ENCODE measurements at regions not wholly inside any gene's neighbourhood (a gene's known extent, or its start where the extent isn't known, plus 50 kb on each side); places are given as distances from the start of the nearest gene placed in this dataset.

- ATAC-seq (no peak), DNase-seq (ENCODE audit: low spot score) (no peak)
- ChIA-PET POLR2A (no interaction called here), CTCF (no interaction called here)
- no peaks in the 10 kb centered on the region for H3K36me3 Mint-ChIP-seq
- H3K4me3 Mint-ChIP-seq = no peak overlapping the region
- H3K27me3 Mint-ChIP-seq (ENCODE audit: low read depth) = no peaks in the 10 kb centered on the region
- no peak overlapping the region for H3K27ac Mint-ChIP-seq
- TF ChIP-seq, protein P1, sequence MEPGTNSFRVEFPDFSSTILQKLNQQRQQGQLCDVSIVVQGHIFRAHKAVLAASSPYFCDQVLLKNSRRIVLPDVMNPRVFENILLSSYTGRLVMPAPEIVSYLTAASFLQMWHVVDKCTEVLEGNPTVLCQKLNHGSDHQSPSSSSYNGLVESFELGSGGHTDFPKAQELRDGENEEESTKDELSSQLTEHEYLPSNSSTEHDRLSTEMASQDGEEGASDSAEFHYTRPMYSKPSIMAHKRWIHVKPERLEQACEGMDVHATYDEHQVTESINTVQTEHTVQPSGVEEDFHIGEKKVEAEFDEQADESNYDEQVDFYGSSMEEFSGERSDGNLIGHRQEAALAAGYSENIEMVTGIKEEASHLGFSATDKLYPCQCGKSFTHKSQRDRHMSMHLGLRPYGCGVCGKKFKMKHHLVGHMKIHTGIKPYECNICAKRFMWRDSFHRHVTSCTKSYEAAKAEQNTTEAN (CRISPR knock-in tag; IDR thresholded peaks at IDR 0.05) = no peak
- TF ChIP-seq SMAD4 (CRISPR knock-in tag; IDR thresholded peaks at IDR 0.05) (no peak), NFYB (CRISPR knock-in tag; conservative IDR thresholded peaks at IDR 0.05; ENCODE audit: low read depth) (no peak), KAT7 (CRISPR knock-in tag; IDR thresholded peaks at IDR 0.05; ENCODE audit: borderline replicate concordance) (no peak), USF1 (CRISPR knock-in tag; IDR thresholded peaks at IDR 0.05) (no peak), GRHL2 (CRISPR knock-in tag; IDR thresholded peaks at IDR 0.05; ENCODE audit: insufficient replicate concordance, severe bottlenecking) (no peak), SMAD3 (CRISPR knock-in tag; IDR thresholded peaks at IDR 0.05; ENCODE audit: borderline replicate concordance) (no peak)
- TF ChIP-seq, protein P2, sequence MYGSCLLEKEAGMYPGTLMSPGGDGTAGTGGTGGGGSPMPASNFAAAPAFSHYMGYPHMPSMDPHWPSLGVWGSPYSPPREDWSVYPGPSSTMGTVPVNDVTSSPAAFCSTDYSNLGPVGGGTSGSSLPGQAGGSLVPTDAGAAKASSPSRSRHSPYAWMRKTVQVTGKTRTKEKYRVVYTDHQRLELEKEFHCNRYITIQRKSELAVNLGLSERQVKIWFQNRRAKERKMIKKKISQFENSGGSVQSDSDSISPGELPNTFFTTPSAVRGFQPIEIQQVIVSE (CRISPR knock-in tag; IDR thresholded peaks at IDR 0.05; ENCODE audit: borderline replicate concordance) = no peak
- TF ChIP-seq, protein P3, sequence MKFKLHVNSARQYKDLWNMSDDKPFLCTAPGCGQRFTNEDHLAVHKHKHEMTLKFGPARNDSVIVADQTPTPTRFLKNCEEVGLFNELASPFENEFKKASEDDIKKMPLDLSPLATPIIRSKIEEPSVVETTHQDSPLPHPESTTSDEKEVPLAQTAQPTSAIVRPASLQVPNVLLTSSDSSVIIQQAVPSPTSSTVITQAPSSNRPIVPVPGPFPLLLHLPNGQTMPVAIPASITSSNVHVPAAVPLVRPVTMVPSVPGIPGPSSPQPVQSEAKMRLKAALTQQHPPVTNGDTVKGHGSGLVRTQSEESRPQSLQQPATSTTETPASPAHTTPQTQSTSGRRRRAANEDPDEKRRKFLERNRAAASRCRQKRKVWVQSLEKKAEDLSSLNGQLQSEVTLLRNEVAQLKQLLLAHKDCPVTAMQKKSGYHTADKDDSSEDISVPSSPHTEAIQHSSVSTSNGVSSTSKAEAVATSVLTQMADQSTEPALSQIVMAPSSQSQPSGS (CRISPR knock-in tag; IDR thresholded peaks at IDR 0.05; ENCODE audit: borderline replicate concordance, low read depth) = no peak
- TF ChIP-seq, protein P4, sequence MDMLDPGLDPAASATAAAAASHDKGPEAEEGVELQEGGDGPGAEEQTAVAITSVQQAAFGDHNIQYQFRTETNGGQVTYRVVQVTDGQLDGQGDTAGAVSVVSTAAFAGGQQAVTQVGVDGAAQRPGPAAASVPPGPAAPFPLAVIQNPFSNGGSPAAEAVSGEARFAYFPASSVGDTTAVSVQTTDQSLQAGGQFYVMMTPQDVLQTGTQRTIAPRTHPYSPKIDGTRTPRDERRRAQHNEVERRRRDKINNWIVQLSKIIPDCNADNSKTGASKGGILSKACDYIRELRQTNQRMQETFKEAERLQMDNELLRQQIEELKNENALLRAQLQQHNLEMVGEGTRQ (CRISPR knock-in tag; IDR thresholded peaks at IDR 0.05) = no peak
- H3K4me1 Mint-ChIP-seq = no peaks in the 10 kb centered on the region
- H3K9me3 Mint-ChIP-seq = no peaks in the 10 kb centered on the region
Measured at GRCh38 chr3:67228136-67228535, 230.0 kb downstream of the KBTBD8 start.

GRCh38 chr3:67232642-67233041, 234.5 kb downstream of the KBTBD8 start:
- Mint-ChIP-seq H3K36me3 (no peaks in the 10 kb centered on the region), H3K4me3 (no peak overlapping the region), H3K27me3 (ENCODE audit: low read depth) (no peaks in the 10 kb centered on the region), H3K27ac (no peak overlapping the region), H3K4me1 (no peaks in the 10 kb centered on the region), H3K9me3 (no peaks in the 10 kb centered on the region)
- ChIA-PET POLR2A (no interaction called here), CTCF (no interaction called here)
- TF ChIP-seq IRF2 (CRISPR knock-in tag; IDR thresholded peaks at IDR 0.05; ENCODE audit: borderline replicate concordance, low read depth) (no peak), RELA (CRISPR knock-in tag; IDR thresholded peaks at IDR 0.05; ENCODE audit: borderline replicate concordance) (no peak), RORB (CRISPR knock-in tag; IDR thresholded peaks at IDR 0.05) (no peak), SMAD4 (CRISPR knock-in tag; IDR thresholded peaks at IDR 0.05) (no peak), ATF1 (CRISPR knock-in tag; IDR thresholded peaks at IDR 0.05) (no peak), JAZF1 (CRISPR knock-in tag; IDR thresholded peaks at IDR 0.05) (no peak), FOXP1 (CRISPR knock-in tag; IDR thresholded peaks at IDR 0.05; ENCODE audit: borderline replicate concordance) (no peak), ELF4 (CRISPR knock-in tag; IDR thresholded peaks at IDR 0.05; ENCODE audit: low read depth) (no peak), ZNF416 (CRISPR knock-in tag; IDR thresholded peaks at IDR 0.05) (no peak), TEAD1 (CRISPR knock-in tag; IDR thresholded peaks at IDR 0.05) (no peak)
- TF ChIP-seq, protein P5, sequence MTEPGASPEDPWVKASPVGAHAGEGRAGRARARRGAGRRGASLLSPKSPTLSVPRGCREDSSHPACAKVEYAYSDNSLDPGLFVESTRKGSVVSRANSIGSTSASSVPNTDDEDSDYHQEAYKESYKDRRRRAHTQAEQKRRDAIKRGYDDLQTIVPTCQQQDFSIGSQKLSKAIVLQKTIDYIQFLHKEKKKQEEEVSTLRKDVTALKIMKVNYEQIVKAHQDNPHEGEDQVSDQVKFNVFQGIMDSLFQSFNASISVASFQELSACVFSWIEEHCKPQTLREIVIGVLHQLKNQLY (CRISPR knock-in tag; IDR thresholded peaks at IDR 0.05) = no peak
- ATAC-seq (no peak), DNase-seq (ENCODE audit: low spot score) (no peak)

All from WTC11 (cell line).